AG04450 (cell line): ENCODE measurements at regions not wholly inside any gene's neighbourhood (a gene's known extent, or its start where the extent isn't known, plus 50 kb on each side); places are given as distances from the start of the nearest gene placed in this dataset.

Experiments
- CTCF ChIA-PET: fragments of 300-600, 350-600 bp; formaldehyde crosslinking; extraction: SDS; loops from one replicate; lab custom pipeline; 2022; ENCODE audit warnings: antibody characterized with exemption, inconsistent platforms; lab: Charles Lee
- POLR2A ChIA-PET: fragments of 350-600 bp; formaldehyde crosslinking; extraction: SDS; loops from one replicate; lab custom pipeline; 2021; ENCODE audit warnings: antibody characterized with exemption, inconsistent platforms; lab: Yijun Ruan, JAX
- DNase-seq: peaks from one replicate; pipeline ENCODE4 v3.0.0-alpha.2; 2011; ENCODE audit warnings: low read depth, low spot score
- H3K27ac ChIP-seq: one replicate; pipeline ENCODE4 v1.5.1; 2012; ENCODE audit warnings: low read depth, low read length, control low read depth
- H3K27me3 ChIP-seq: one replicate; pipeline ENCODE4 v1.6.0; 2012; ENCODE audit warnings: low read length; ENCODE audit not compliant: control insufficient read depth, insufficient read depth
- H3K4me3 ChIP-seq: 2 replicates; pipeline ENCODE4 v1.5.1; 2011; ENCODE audit warnings: mild to moderate bottlenecking, low read depth, low read length, control low read depth
- H3K9me3 ChIP-seq: 2 replicates; pipeline ENCODE4 v1.5.1; 2012; ENCODE audit warnings: low read length; ENCODE audit not compliant: control insufficient read depth, insufficient read depth
- CTCF ChIP-seq: IDR thresholded peaks from 2 replicates; pipeline ENCODE4 v1.5.1; 2011; ENCODE audit warnings: low read depth, low read length, control low read depth, inconsistent platforms

DNA sequence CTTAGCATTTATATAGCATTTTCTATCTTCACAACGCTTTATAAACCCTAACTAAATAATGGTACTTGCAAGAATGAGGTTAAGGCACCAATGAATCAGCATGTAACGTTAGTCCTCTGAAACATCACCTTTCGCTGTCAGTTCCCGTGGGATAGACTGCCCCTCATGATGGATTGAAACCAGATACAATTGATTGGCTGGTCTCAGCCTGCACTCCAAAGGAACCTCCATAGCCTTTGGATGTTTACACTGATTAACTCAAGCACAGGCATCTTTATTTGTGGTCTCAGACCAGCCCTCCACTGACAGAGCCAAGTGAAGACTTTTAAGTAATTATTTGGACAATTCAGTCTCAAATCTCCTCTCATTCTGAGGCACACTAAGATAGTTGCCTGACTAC lies 1339.4 kb upstream of the WWC1 start:
- H3K9me3 ChIP-seq = peaks cover 5% of the 10 kb centered on the region
- CTCF ChIA-PET = no interaction called here
- POLR2A ChIA-PET = no interaction called here
- no peak for TF ChIP-seq CTCF
- no peak overlapping the region for H3K27ac ChIP-seq
- DNase-seq = no peak
- H3K4me3 ChIP-seq = no peak overlapping the region
- no peaks in the 10 kb centered on the region for H3K27me3 ChIP-seq

DNA sequence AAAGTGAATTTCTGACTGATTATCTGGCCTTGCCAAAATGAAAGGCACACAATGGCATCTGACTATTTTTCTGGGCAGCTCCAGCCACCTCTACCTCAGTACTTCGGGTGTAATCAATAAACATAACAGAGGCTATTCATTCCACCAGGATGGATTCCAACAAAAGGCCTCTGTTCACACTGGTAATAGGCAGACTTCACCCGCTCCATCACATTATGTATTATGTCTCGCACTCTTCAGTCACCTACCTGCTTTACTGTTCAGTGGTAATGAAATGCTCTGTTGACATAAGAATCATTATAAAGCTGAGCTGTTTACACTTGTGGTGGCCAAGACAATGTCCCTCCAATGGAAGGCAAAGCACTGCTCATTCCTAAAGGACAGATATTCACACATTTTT lies 1333.7 kb upstream of the WWC1 start:
- CTCF ChIA-PET = no interaction called here
- POLR2A ChIA-PET = no interaction called here
- DNase-seq = no peak
- Histone ChIP-seq H3K4me3 (no peak overlapping the region), H3K9me3 (peaks cover 3% of the 10 kb centered on the region; the same call in 1 of the 2 replicates), H3K27me3 (no peaks in the 10 kb centered on the region), H3K27ac (no peak overlapping the region)
- TF ChIP-seq CTCF = no peak

DNA sequence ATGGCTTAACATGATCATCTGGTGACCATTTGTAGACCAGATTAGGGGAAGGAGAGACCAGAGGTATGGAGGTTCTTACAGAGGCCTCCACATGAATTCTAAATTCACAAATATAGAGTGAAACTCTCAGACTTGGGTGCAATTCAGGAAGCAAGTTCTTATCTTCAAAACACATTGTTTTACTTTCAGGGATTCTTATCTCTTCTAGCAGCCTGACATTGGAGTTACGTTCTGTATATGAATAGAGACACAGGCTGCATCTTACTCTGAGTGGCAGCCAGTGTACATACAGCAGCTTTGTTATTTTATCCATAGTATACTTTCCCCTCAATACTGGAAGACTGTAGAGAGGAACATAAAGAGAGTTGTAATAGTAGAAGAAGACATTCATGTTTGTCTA lies 1331.7 kb upstream of the WWC1 start:
- no peak overlapping the region for H3K27ac ChIP-seq
- no peak for DNase-seq
- no peak overlapping the region for H3K4me3 ChIP-seq
- POLR2A ChIA-PET = no interaction called here
- TF ChIP-seq CTCF = no peak
- peaks cover 12% of the 10 kb centered on the region; the same call in 1 of the 2 replicates for H3K9me3 ChIP-seq
- H3K27me3 ChIP-seq = no peaks in the 10 kb centered on the region
- CTCF ChIA-PET = no interaction called here

DNA sequence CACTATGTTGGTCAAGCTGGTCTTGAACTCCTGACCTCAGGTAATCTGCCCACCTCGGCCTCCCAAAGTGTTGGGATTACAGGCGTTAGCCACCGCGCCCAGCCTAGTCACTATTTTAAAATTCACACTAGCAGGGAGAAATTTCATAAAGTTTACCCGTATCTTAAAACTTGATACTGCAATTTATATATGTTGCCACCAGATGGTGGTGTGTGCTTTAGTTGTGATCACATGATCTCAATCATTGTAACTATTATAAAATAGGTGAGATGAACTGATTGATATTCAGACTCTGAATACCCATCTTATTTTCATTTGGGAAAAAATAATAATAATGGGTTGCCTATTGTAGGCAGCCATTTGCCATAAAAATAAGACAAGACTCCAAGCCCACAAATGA lies 1330.4 kb upstream of the WWC1 start:
- no peak overlapping the region for H3K27ac ChIP-seq
- H3K4me3 ChIP-seq = no peak overlapping the region
- ChIA-PET CTCF (interaction anchor here (0.6 kb wide), 1 partner anchor 27 kb away, joined by 4 read pairs; no protein-coding TSS in a partner anchor), POLR2A (no interaction called here)
- no peaks in the 10 kb centered on the region for H3K27me3 ChIP-seq
- no peak for DNase-seq
- no peak for TF ChIP-seq CTCF
- peaks cover 12% of the 10 kb centered on the region; the same call in 1 of the 2 replicates for H3K9me3 ChIP-seq

GRCh38 chr5:166961913-166962312 lies 1329.5 kb upstream of the WWC1 start:
- DNase-seq = no peak
- Histone ChIP-seq H3K27me3 (no peaks in the 10 kb centered on the region), H3K27ac (no peak overlapping the region), H3K9me3 (peaks cover 12% of the 10 kb centered on the region; the same call in 1 of the 2 replicates), H3K4me3 (no peak overlapping the region)
- no peak for TF ChIP-seq CTCF
- CTCF ChIA-PET = no interaction called here
- POLR2A ChIA-PET = no interaction called here
